ENCODE measurements at regions not wholly inside any gene's neighbourhood (a gene's known extent, or its start where the extent isn't known, plus 50 kb on each side); places are given as distances from the start of the nearest gene placed in this dataset.

- Histone ChIP-seq H3K9me3 (ENCODE audit: low read depth, low read length, poor library complexity, severe bottlenecking) (peaks cover 6% of the 10 kb centered on the region), H3K4me3 (ENCODE audit: low read depth, low read length, poor library complexity, severe bottlenecking) (no peak overlapping the region), H3K4me1 (ENCODE audit: insufficient read depth, low read length, poor library complexity, severe bottlenecking) (no peaks in the 10 kb centered on the region), H3K27ac (ENCODE audit: low read depth, low read length, poor library complexity, severe bottlenecking) (no peak overlapping the region), H3K36me3 (ENCODE audit: insufficient read depth, low read length, poor library complexity, severe bottlenecking) (no peaks in the 10 kb centered on the region), H3K27me3 (replicated peaks; ENCODE audit: insufficient read depth, low read depth, low read length, poor library complexity) (no peaks in the 10 kb centered on the region)
- intact Hi-C loops (cut with micrococcal nuclease; ENCODE audit: unreplicated experiment), result no loop called here
- ChIA-PET CTCF (no interaction called here), POLR2A (ENCODE audit: low non-redundant PET) (no interaction called here)
- no peak for DNase-seq (ENCODE audit: low spot score)
- TF ChIP-seq EZH2 (IDR thresholded peaks at IDR 0.05; ENCODE audit: borderline replicate concordance, low read depth, low read length, poor library complexity, severe bottlenecking), result no peak
- TF ChIP-seq CTCF (conservative IDR thresholded peaks at IDR 0.05; ENCODE audit: low read depth, low read length), result no peak
- BruUV-seq (replicated peaks), result no TSS peak
These were observed 107.7 kb downstream of the SLC25A46 start for GRCh38 chr5:110846398-110847001.

GRCh38 chr5:110851357-110851756 is 112.5 kb downstream of the SLC25A46 start:
- peaks cover 6% of the 10 kb centered on the region for H3K9me3 ChIP-seq (ENCODE audit: low read depth, low read length, poor library complexity, severe bottlenecking)
- no peaks in the 10 kb centered on the region for H3K4me1 ChIP-seq (ENCODE audit: insufficient read depth, low read length, poor library complexity, severe bottlenecking)
- H3K4me3 ChIP-seq (ENCODE audit: low read depth, low read length, poor library complexity, severe bottlenecking), result no peak overlapping the region
- POLR2A ChIA-PET (ENCODE audit: low non-redundant PET), result no interaction called here
- TF ChIP-seq EZH2 (IDR thresholded peaks at IDR 0.05; ENCODE audit: borderline replicate concordance, low read depth, low read length, poor library complexity, severe bottlenecking), result no peak
- no peak for TF ChIP-seq CTCF (conservative IDR thresholded peaks at IDR 0.05; ENCODE audit: low read depth, low read length)
- H3K27ac ChIP-seq (ENCODE audit: low read depth, low read length, poor library complexity, severe bottlenecking), result no peak overlapping the region
- H3K36me3 ChIP-seq (ENCODE audit: insufficient read depth, low read length, poor library complexity, severe bottlenecking), result no peaks in the 10 kb centered on the region
- DNase-seq (ENCODE audit: low spot score), result no peak
- no peaks in the 10 kb centered on the region for H3K27me3 ChIP-seq (replicated peaks; ENCODE audit: insufficient read depth, low read depth, low read length, poor library complexity)
- BruUV-seq (replicated peaks), result no TSS peak
- CTCF ChIA-PET, result no interaction called here
- intact Hi-C loops (cut with micrococcal nuclease; ENCODE audit: unreplicated experiment), result no loop called here

GRCh38 chr5:110852053-110852452 is 113.2 kb downstream of the SLC25A46 start:
- ChIA-PET CTCF (no interaction called here), POLR2A (ENCODE audit: low non-redundant PET) (no interaction called here)
- intact Hi-C loops (cut with micrococcal nuclease; ENCODE audit: unreplicated experiment), result no loop called here
- H3K4me3 ChIP-seq (ENCODE audit: low read depth, low read length, poor library complexity, severe bottlenecking), result no peak overlapping the region
- no peaks in the 10 kb centered on the region for H3K36me3 ChIP-seq (ENCODE audit: insufficient read depth, low read length, poor library complexity, severe bottlenecking)
- TF ChIP-seq CTCF (conservative IDR thresholded peaks at IDR 0.05; ENCODE audit: low read depth, low read length) (no peak), EZH2 (IDR thresholded peaks at IDR 0.05; ENCODE audit: borderline replicate concordance, low read depth, low read length, poor library complexity, severe bottlenecking) (no peak)
- no peak for DNase-seq (ENCODE audit: low spot score)
- H3K4me1 ChIP-seq (ENCODE audit: insufficient read depth, low read length, poor library complexity, severe bottlenecking), result no peaks in the 10 kb centered on the region
- BruUV-seq (replicated peaks), result no TSS peak
- H3K9me3 ChIP-seq (ENCODE audit: low read depth, low read length, poor library complexity, severe bottlenecking), result peaks cover 6% of the 10 kb centered on the region
- no peak overlapping the region for H3K27ac ChIP-seq (ENCODE audit: low read depth, low read length, poor library complexity, severe bottlenecking)
- H3K27me3 ChIP-seq (replicated peaks; ENCODE audit: insufficient read depth, low read depth, low read length, poor library complexity), result no peaks in the 10 kb centered on the region
